Esophagus squamous epithelium (tissue), 5 donors: ENCODE measurements at regions not wholly inside any gene's neighbourhood (a gene's known extent, or its start where the extent isn't known, plus 50 kb on each side); places are given as distances from the start of the nearest gene placed in this dataset.

Experiments
- DNase-seq: peaks from one replicate; lab custom pipeline; 2025; lab: John Stamatoyannopoulos, UW
- H3K27ac ChIP-seq, 4 donors: fragments of 200-600 bp; sonication (generic); one replicate each; pipeline ENCODE4 v1.5.1; 2016 to 2019; ENCODE audit warnings: mild to moderate bottlenecking in 1 of 4
- H3K27me3 ChIP-seq, 4 donors: fragments of 200-600 bp; sonication (generic); 1 replicate in 3 of 4; 2 replicates in 1 of 4; pipeline versions ENCODE4 v1.5.1 to v1.6.0; 2017 to 2021; ENCODE audit warnings: antibody characterized with exemption in 1 of 4
- H3K36me3 ChIP-seq, 3 donors: fragments of 200-600 bp; sonication (generic); one replicate each; pipeline ENCODE4 v1.5.1; 2016 to 2019
- H3K4me1 ChIP-seq, 3 donors: fragments of 200-600 bp; sonication (generic); one replicate each; pipeline ENCODE4 v1.5.1; 2017 to 2019
- H3K4me3 ChIP-seq, 4 donors: fragments of 200-600 bp; sonication (generic); 1 replicate in 3 of 4; 2 replicates in 1 of 4; pipeline ENCODE4 v1.5.1; 2016 to 2019; ENCODE audit warnings: mild to moderate bottlenecking in 2 of 4, moderate library complexity in 1 of 4
- H3K9me3 ChIP-seq, 3 donors: fragments of 200-600 bp; sonication (generic); one replicate each; pipeline ENCODE4 v1.5.1; 2016 to 2019
- POLR2A ChIP-seq, 4 donors: fragments of 450-650 bp; IDR thresholded peaks; one replicate each; pipeline ENCODE4 v1.6.1; 2017; ENCODE audit warnings: antibody characterized with exemption in 4 of 4, mild to moderate bottlenecking in 4 of 4, moderate library complexity in 3 of 4
- WGBS, 2 donors: methylation state at CpG; one replicate each; pipeline ENCODE4 v1.1.5; 2018; 5-methylcytosine and 5-hydroxymethylcytosine counted together
- intact Hi-C: fragments of 100-400 bp; cut with DNase I; formaldehyde crosslinking; loops from one replicate; pipeline ENCODE4 v1.15.0; 2022
- TF ChIP-seq, protein P1 (sequence below), 6 experiments: fragments of 450-650 bp in 4 of 6; fragments of 200-600 bp in 2 of 6; sonication (generic) in 2 of 6; IDR thresholded peaks; one replicate each; pipeline ENCODE4 v1.5.1; 2016 to 2019; ENCODE audit warnings: antibody characterized with exemption in 6 of 6, mild to moderate bottlenecking in 4 of 6, moderate library complexity in 4 of 6
- donor health status: DM: yes; HTN: yes; CAD: no.

DNA sequence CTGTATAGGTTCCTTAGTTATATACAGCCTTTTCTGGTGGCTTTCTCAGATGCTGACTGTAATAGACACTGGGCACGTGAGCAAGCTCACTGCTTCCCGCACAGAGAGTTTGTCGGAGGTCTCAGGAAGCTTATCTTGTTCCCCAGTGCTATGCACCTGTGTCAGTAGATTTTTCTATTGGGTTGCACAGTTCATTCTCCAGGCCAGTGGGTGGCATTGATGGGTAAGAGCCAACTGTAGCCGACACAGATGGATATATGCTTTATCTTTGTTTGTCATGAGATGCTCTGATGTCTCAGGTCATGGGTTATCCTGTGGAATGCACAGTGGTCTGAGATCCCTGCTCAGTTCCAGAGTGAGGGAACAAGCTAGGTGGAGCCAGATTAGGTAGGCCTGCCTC lies 293.0 kb downstream of the GRB14 start:
- TF ChIP-seq, protein P1, sequence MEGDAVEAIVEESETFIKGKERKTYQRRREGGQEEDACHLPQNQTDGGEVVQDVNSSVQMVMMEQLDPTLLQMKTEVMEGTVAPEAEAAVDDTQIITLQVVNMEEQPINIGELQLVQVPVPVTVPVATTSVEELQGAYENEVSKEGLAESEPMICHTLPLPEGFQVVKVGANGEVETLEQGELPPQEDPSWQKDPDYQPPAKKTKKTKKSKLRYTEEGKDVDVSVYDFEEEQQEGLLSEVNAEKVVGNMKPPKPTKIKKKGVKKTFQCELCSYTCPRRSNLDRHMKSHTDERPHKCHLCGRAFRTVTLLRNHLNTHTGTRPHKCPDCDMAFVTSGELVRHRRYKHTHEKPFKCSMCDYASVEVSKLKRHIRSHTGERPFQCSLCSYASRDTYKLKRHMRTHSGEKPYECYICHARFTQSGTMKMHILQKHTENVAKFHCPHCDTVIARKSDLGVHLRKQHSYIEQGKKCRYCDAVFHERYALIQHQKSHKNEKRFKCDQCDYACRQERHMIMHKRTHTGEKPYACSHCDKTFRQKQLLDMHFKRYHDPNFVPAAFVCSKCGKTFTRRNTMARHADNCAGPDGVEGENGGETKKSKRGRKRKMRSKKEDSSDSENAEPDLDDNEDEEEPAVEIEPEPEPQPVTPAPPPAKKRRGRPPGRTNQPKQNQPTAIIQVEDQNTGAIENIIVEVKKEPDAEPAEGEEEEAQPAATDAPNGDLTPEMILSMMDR (IDR thresholded peaks at IDR 0.05), result no peak
- no peak for TF ChIP-seq POLR2A (IDR thresholded peaks at IDR 0.05)
- Histone ChIP-seq H3K36me3 (no peaks in the 10 kb centered on the region), H3K4me1 (no peaks in the 10 kb centered on the region), H3K27ac (no peak overlapping the region), H3K27me3 (no peaks in the 10 kb centered on the region), H3K4me3 (no peak overlapping the region), H3K9me3 (peaks cover 0 to 8% (median 0%) of the 10 kb centered on the region in 3 donors)
- intact Hi-C loops, result no loop called here
- DNase-seq, result no peak
- WGBS, 2 donors, result 56 to 66% methylated on average over 3 to 4 of the region's 4 CpGs

DNA sequence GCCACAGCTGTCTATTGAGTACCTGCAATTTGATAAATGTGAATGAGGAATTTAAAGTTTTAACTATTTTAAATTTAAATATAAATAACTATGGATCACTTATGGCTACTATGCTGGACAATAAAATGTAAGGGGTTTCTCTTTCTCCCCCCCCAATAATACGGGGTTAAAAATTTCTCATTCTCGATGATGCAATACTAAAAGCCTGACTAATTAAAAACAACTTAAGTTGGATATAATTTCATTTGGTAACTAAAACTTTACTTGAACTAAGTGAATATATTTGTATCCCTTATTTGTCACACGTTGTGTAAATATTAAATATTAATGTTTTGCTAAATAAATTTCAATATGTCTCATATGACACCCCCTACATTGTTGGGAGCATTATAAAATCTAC lies 297.3 kb downstream of the GRB14 start:
- peaks cover 0 to 8% (median 0%) of the 10 kb centered on the region in 3 donors for H3K9me3 ChIP-seq
- DNase-seq, result no peak
- no peaks in the 10 kb centered on the region for H3K4me1 ChIP-seq
- H3K27ac ChIP-seq, result no peak overlapping the region
- intact Hi-C loops, result no loop called here
- no peak overlapping the region for H3K4me3 ChIP-seq
- 76 to 83% methylated on average over 3 of the region's 3 CpGs for WGBS, 2 donors
- no peaks in the 10 kb centered on the region for H3K27me3 ChIP-seq
- H3K36me3 ChIP-seq, result no peaks in the 10 kb centered on the region
- TF ChIP-seq POLR2A (IDR thresholded peaks at IDR 0.05), result no peak
- TF ChIP-seq, protein P1 (IDR thresholded peaks at IDR 0.05), result no peak

DNA sequence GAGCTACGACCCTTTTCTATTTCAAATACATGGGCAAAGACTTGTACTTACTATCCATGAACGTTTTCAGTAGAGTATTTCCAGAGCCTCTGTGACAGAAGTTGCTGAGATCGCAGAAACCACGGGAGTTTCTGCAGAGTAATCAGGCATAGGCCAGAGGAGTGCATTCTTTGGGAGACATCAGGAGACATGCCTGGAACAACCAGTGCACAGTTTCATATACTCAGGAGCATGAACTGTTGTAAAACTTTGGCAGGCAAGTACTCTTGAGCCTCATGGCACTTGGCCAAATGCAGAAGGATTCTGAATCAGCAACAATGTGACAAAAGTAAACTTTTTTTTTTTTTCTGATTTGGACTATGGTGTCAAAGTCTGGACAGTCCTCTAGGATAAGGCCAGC lies 307.1 kb downstream of the GRB14 start:
- no peaks in the 10 kb centered on the region for H3K27me3 ChIP-seq
- 35 to 47% methylated on average over 3 to 4 of the region's 4 CpGs for WGBS, 2 donors
- H3K36me3 ChIP-seq, result no peaks in the 10 kb centered on the region
- H3K27ac ChIP-seq, result no peak overlapping the region
- DNase-seq, result no peak
- H3K4me3 ChIP-seq, result no peak overlapping the region
- no peak for TF ChIP-seq POLR2A (IDR thresholded peaks at IDR 0.05)
- TF ChIP-seq, protein P1 (IDR thresholded peaks at IDR 0.05), result no peak
- intact Hi-C loops, result no loop called here
- no peaks in the 10 kb centered on the region for H3K4me1 ChIP-seq
- no peaks in the 10 kb centered on the region for H3K9me3 ChIP-seq

DNA sequence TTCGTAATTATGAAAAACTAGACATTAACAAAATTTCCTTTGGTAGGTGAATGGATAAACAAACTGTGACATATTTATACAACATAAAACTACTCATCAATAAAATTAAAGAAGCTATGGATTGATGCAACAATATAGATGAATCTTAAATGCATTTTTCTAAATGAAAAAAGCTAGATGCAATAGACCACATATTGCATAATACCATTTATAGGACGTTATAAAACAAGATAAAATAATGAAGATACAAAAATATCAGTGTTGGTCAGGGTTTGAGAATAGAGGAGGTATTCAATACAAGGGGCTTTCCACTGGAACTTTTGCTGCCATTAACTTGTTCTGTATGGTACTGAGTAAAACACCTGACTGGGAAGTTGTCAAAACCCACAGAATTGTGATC lies 314.4 kb downstream of the GRB14 start:
- Histone ChIP-seq H3K27me3 (no peaks in the 10 kb centered on the region), H3K27ac (no peak overlapping the region), H3K4me3 (no peak overlapping the region), H3K36me3 (no peaks in the 10 kb centered on the region), H3K4me1 (no peaks in the 10 kb centered on the region), H3K9me3 (no peaks in the 10 kb centered on the region)
- TF ChIP-seq, protein P1 (IDR thresholded peaks at IDR 0.05), result no peak
- TF ChIP-seq POLR2A (IDR thresholded peaks at IDR 0.05), result no peak
- WGBS, 2 donors, result 76 to 84% methylated on average over 2 of the region's 2 CpGs
- no peak for DNase-seq
- intact Hi-C loops, result no loop called here

DNA sequence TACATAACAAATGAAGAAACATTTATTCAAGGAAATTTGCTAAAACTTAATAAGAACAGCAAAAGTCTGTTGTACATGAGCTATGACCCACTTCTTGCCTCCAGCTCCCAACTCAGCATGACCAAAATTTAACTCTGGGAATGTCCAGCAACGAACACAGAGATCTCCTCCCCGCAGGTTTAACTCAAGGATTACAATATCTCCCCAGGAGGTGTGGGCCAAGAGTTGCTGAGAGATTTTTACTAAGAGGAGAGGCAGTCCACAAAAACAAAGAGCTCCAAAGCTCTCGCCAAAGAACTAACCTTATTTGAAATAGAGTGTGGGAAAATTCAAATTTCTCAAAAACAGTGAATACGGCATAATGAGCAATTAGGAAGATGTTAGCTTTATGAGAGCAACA lies 318.5 kb downstream of the GRB14 start:
- intact Hi-C loops, result no loop called here
- WGBS, 2 donors, result 68 to 69% methylated on average over 4 of the region's 4 CpGs
- Histone ChIP-seq H3K4me3 (no peak overlapping the region), H3K27me3 (no peaks in the 10 kb centered on the region), H3K36me3 (no peaks in the 10 kb centered on the region), H3K9me3 (no peaks in the 10 kb centered on the region), H3K4me1 (no peaks in the 10 kb centered on the region), H3K27ac (no peak overlapping the region)
- no peak for TF ChIP-seq POLR2A (IDR thresholded peaks at IDR 0.05)
- TF ChIP-seq, protein P1 (IDR thresholded peaks at IDR 0.05), result no peak
- no peak for DNase-seq
